ENCODE measurements at regions not wholly inside any gene's neighbourhood (a gene's known extent, or its start where the extent isn't known, plus 50 kb on each side); places are given as distances from the start of the nearest gene placed in this dataset.
"Not testable (repeated sequence)": the region's sequence is repeated elsewhere in the genome, so short reads cannot be mapped to it uniquely, and the experiment has no call there.

- DNase-seq (ENCODE audit: low read depth) = no peak
- TF ChIP-seq CTCF (IDR thresholded peaks at IDR 0.05; ENCODE audit: low read depth, low read length, missing control alignments) = no peak
- no peak overlapping the region for H3K4me3 ChIP-seq (ENCODE audit: low read depth, low read length)
Measured at GRCh38 chr4:19575924-19576323, 675.8 kb upstream of the SLIT2 start.

GRCh38 chr4:19566041-19566440 lies 685.7 kb upstream of the SLIT2 start:
- no peak for TF ChIP-seq CTCF (IDR thresholded peaks at IDR 0.05; ENCODE audit: low read depth, low read length, missing control alignments)
- DNase-seq (ENCODE audit: low read depth) = no peak
- H3K4me3 ChIP-seq (ENCODE audit: low read depth, low read length) = no peak overlapping the region

- no peak for TF ChIP-seq CTCF (IDR thresholded peaks at IDR 0.05; ENCODE audit: low read depth, low read length, missing control alignments)
- no peak overlapping the region for H3K4me3 ChIP-seq (ENCODE audit: low read depth, low read length)
- DNase-seq (ENCODE audit: low read depth) = no peak
Measured at GRCh38 chr4:19562456-19562855, 689.2 kb upstream of the SLIT2 start.

- no peak for DNase-seq (ENCODE audit: low read depth)
- no peak for TF ChIP-seq CTCF (IDR thresholded peaks at IDR 0.05; ENCODE audit: low read depth, low read length, missing control alignments)
Measured at GRCh38 chr4:19557161-19557560, 694.5 kb upstream of the SLIT2 start.

GRCh38 chr4:19556276-19556675 lies 695.4 kb upstream of the SLIT2 start:
- DNase-seq (ENCODE audit: low read depth) = not testable (repeated sequence)

More at GRCh38 chr4:19557161-19557560, 694.5 kb upstream of the SLIT2 start:
- no peak overlapping the region for H3K4me3 ChIP-seq (ENCODE audit: low read depth, low read length)

GRCh38 chr4:19547463-19547862 lies 704.2 kb upstream of the SLIT2 start:
- no peak for TF ChIP-seq CTCF (IDR thresholded peaks at IDR 0.05; ENCODE audit: low read depth, low read length, missing control alignments)

More at GRCh38 chr4:19556276-19556675, 695.4 kb upstream of the SLIT2 start:
- H3K4me3 ChIP-seq (ENCODE audit: low read depth, low read length) = not testable (repeated sequence)

GRCh38 chr4:19544446-19545125 lies 707.1 kb upstream of the SLIT2 start:
- no peak overlapping the region for H3K4me3 ChIP-seq (ENCODE audit: low read depth, low read length)
- no peak for DNase-seq (ENCODE audit: low read depth)
- TF ChIP-seq CTCF (IDR thresholded peaks at IDR 0.05; ENCODE audit: low read depth, low read length, missing control alignments) = no peak

More at GRCh38 chr4:19547463-19547862, 704.2 kb upstream of the SLIT2 start:
- DNase-seq (ENCODE audit: low read depth) = no peak
- H3K4me3 ChIP-seq (ENCODE audit: low read depth, low read length) = no peak overlapping the region

Measured in GM12864 (cell line).